Panc1 (cell line): ENCODE measurements at regions not wholly inside any gene's neighbourhood (a gene's known extent, or its start where the extent isn't known, plus 50 kb on each side); places are given as distances from the start of the nearest gene placed in this dataset.

Experiments
- ATAC-seq: fragments of 200-7000 bp; cut with Tn5 transposase; 2 replicates; pipeline ENCODE4 v1.9.1; 2020; ENCODE audit warnings: mild to moderate bottlenecking, moderate library complexity
- BruUV-seq: library from RNA; stranded (reverse); fragments of 400-500 nt; replicated peaks from 2 replicates; lab custom pipeline; 2021; lab: Mats Ljungman, UMichigan
- CTCF ChIA-PET: fragments of 300-600 bp; sonication (Branson Sonifier 250); formaldehyde crosslinking; loops from one replicate; lab custom pipeline; 2022; ENCODE audit warnings: antibody characterized with exemption; lab: Charles Lee
- POLR2A ChIA-PET: fragments of 300-600 bp; sonication (Branson Sonifier 250); formaldehyde crosslinking; loops from one replicate; lab custom pipeline; 2022; ENCODE audit warnings: antibody characterized with exemption; lab: Charles Lee
- DNase-seq: peaks from one replicate; pipeline ENCODE4 v3.0.0-alpha.2; 2010; ENCODE audit warnings: low read depth, low spot score
- H3K27ac ChIP-seq: 2 replicates; pipeline ENCODE4 v1.5.1; 2011; ENCODE audit warnings: mild to moderate bottlenecking, low read length, inconsistent platforms
- H3K27me3 ChIP-seq: fragments of 200-500 bp; sonication (Bioruptor generic); 2 replicates; pipeline ENCODE4 v1.6.0; 2014; ENCODE audit warnings: low read length, inconsistent platforms; ENCODE audit not compliant: control insufficient read depth, insufficient read depth
- H3K36me3 ChIP-seq: fragments of 200-500 bp; sonication (Bioruptor generic); 2 replicates; pipeline ENCODE4 v1.5.1; 2014; ENCODE audit warnings: inconsistent platforms, mild to moderate bottlenecking, low read length, moderate library complexity; ENCODE audit not compliant: control insufficient read depth, insufficient read depth
- H3K4me1 ChIP-seq: 2 replicates; pipeline ENCODE4 v1.5.1; 2011; ENCODE audit warnings: inconsistent platforms, mild to moderate bottlenecking, low read length, moderate library complexity; ENCODE audit not compliant: control insufficient read depth, insufficient read depth
- H3K4me3 ChIP-seq, 2 experiments: 2 replicates each; pipeline ENCODE4 v1.5.1; 2011 to 2012; ENCODE audit warnings: low read depth in 2 of 2, low read length in 2 of 2, mild to moderate bottlenecking in 2 of 2, inconsistent platforms in 1 of 2, moderate library complexity in 1 of 2
- H3K9me3 ChIP-seq: fragments of 200-500 bp; sonication (Bioruptor generic); 2 replicates; pipeline ENCODE4 v1.5.1; 2014; ENCODE audit warnings: low read depth, mild to moderate bottlenecking, inconsistent platforms, low read length, moderate library complexity; ENCODE audit not compliant: control insufficient read depth, insufficient read depth
- POLR2AphosphoS5 ChIP-seq: IDR thresholded peaks from 2 replicates; pipeline ENCODE4 v1.6.1; 2012; ENCODE audit warnings: mild to moderate bottlenecking, low read depth, low read length, moderate library complexity
- REST ChIP-seq, 2 experiments: IDR thresholded peaks; 2 replicates each; pipeline ENCODE4 v1.6.1; 2011 to 2012; ENCODE audit warnings: low read depth in 2 of 2, control low read depth in 1 of 2, low read length in 1 of 2, mild to moderate bottlenecking in 1 of 2, moderate library complexity in 1 of 2; ENCODE audit not compliant: insufficient read depth in 1 of 2
- SIN3A ChIP-seq: IDR thresholded peaks from 2 replicates; pipeline ENCODE4 v1.6.1; 2012; ENCODE audit warnings: low read depth, mild to moderate bottlenecking, low read length, moderate library complexity, borderline replicate concordance; ENCODE audit not compliant: insufficient read depth
- TCF7L2 ChIP-seq: IDR thresholded peaks from 2 replicates; pipeline ENCODE4 v1.6.1; 2011; ENCODE audit warnings: mild to moderate bottlenecking, low read depth, low read length, inconsistent platforms
- in situ Hi-C: cut with HindIII; loops from 2 replicates; pipeline ENCODE4 v1.10.0; 2016; ENCODE audit warnings: low sequenced_read_pairs, low pct_unique_long_range_greater_than_20kb
- intact Hi-C: fragments of 100-400 bp; cut with micrococcal nuclease; formaldehyde crosslinking; loops from one replicate; pipeline ENCODE4 v1.10.0; 2022; ENCODE audit not compliant: unreplicated experiment
- TF ChIP-seq, protein P1 (sequence below): fragments of 450-650 bp; IDR thresholded peaks from 2 replicates; pipeline ENCODE4 v1.5.1; 2017; ENCODE audit warnings: mild to moderate bottlenecking

DNA sequence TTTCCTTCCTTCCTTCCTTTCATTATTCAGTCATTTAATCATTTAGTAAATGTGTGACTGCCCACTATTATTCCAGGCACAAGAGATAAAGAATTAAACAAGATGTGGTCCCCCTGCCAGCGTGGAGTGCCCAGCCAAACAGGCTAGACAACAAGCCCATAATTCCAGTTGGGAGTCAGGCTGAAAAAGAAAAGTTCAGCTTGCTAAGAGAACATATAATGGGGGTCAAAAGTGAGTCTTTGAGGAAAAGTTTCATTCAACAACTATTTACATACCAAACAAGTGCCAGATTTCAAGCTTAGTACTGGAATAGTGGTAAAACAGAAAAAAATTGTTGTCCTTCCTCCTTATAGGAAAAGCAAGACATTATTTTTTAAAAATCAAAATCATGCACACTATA lies 523.7 kb downstream of the TAFA4 start:
- BruUV-seq: no TSS peak
- Histone ChIP-seq H3K27me3 (no peaks in the 10 kb centered on the region), H3K4me3 (no peak overlapping the region), H3K9me3 (no peaks in the 10 kb centered on the region), H3K27ac (no peak overlapping the region), H3K4me1 (no peaks in the 10 kb centered on the region), H3K36me3 (no peaks in the 10 kb centered on the region)
- TF ChIP-seq TCF7L2 (no peak), POLR2AphosphoS5 (no peak)
- TF ChIP-seq, protein P1, sequence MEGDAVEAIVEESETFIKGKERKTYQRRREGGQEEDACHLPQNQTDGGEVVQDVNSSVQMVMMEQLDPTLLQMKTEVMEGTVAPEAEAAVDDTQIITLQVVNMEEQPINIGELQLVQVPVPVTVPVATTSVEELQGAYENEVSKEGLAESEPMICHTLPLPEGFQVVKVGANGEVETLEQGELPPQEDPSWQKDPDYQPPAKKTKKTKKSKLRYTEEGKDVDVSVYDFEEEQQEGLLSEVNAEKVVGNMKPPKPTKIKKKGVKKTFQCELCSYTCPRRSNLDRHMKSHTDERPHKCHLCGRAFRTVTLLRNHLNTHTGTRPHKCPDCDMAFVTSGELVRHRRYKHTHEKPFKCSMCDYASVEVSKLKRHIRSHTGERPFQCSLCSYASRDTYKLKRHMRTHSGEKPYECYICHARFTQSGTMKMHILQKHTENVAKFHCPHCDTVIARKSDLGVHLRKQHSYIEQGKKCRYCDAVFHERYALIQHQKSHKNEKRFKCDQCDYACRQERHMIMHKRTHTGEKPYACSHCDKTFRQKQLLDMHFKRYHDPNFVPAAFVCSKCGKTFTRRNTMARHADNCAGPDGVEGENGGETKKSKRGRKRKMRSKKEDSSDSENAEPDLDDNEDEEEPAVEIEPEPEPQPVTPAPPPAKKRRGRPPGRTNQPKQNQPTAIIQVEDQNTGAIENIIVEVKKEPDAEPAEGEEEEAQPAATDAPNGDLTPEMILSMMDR: no peak
- intact Hi-C loops: no loop called here
- POLR2A ChIA-PET: no interaction called here
- in situ Hi-C loops: no loop called here
- no peak for ATAC-seq
- no peak for DNase-seq
- CTCF ChIA-PET: no interaction called here

DNA sequence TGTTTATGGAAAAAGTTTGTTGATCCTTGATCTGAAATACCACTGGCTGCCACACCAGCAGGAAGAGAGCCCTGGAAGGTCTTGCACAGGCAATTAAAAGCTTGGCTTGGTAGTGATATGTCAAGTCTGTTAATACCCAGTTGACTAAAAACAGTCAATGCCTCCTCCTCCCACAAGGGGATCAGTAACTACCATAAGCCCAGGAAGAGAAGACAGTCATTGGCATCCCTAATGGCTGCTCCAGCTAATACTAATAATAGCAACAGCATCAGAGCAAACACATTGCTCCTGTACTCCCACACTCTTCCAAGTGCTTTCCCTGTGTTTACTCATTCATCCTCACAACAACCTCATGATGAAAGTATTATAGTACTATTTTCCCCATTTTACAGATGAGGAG lies 528.6 kb downstream of the TAFA4 start:
- POLR2A ChIA-PET: no interaction called here
- no peak overlapping the region for H3K4me3 ChIP-seq
- no peaks in the 10 kb centered on the region for H3K27me3 ChIP-seq
- CTCF ChIA-PET: no interaction called here
- no peaks in the 10 kb centered on the region for H3K4me1 ChIP-seq
- DNase-seq (no peak), ATAC-seq (no peak)
- TF ChIP-seq TCF7L2 (no peak), REST (IDR thresholded peaks at IDR 0.05; ENCODE audit: insufficient read depth in 1 of 2, low read depth in 2 of 2, low read length in 1 of 2) (no peak), SIN3A (no peak), POLR2AphosphoS5 (no peak)
- TF ChIP-seq, protein P1: no peak
- no peak overlapping the region for H3K27ac ChIP-seq
- in situ Hi-C loops: no loop called here
- no peaks in the 10 kb centered on the region for H3K9me3 ChIP-seq
- no TSS peak for BruUV-seq
- no peaks in the 10 kb centered on the region for H3K36me3 ChIP-seq
- intact Hi-C loops: no loop called here
